ENCODE measurements at regions not wholly inside any gene's neighbourhood (a gene's known extent, or its start where the extent isn't known, plus 50 kb on each side); places are given as distances from the start of the nearest gene placed in this dataset.
A peak's percentile ranks its signal among the peaks of the same experiment; 100 is the strongest.

- Histone ChIP-seq H3K4me3 (no peak overlapping the region), H3K27me3 (no peaks in the 10 kb centered on the region), H3K27ac (no peak overlapping the region), H3K4me1 (peaks cover 4 to 16% (median 12%) of the 10 kb centered on the region in 4 donors), H3K9me3 (no peaks in the 10 kb centered on the region), H3K36me3 (no peaks in the 10 kb centered on the region)
- ATAC-seq (ENCODE audit: low FRiP score in 2 of 2), result no peak
- TF ChIP-seq CTCF (IDR thresholded peaks at IDR 0.05) (no peak), EP300 (IDR thresholded peaks at IDR 0.05) (no peak), POLR2A (IDR thresholded peaks at IDR 0.05) (no peak), POLR2AphosphoS5 (IDR thresholded peaks at IDR 0.05) (no peak)
- DNase-seq, result no peak
These were observed 215.1 kb upstream of the CNR1 start for GRCh38 chr6:88381289-88381642.

- 70 to 76% methylated on average over 4 of the region's 4 CpGs for WGBS, 2 donors
- Histone ChIP-seq H3K27me3 (no peaks in the 10 kb centered on the region), H3K27ac (no peak overlapping the region), H3K4me3 (no peak overlapping the region), H3K36me3 (no peaks in the 10 kb centered on the region), H3K4me1 (peaks cover 4 to 16% (median 12%) of the 10 kb centered on the region in 4 donors), H3K9me3 (no peaks in the 10 kb centered on the region)
- peak in 1 of 2 donors; percentile 32 for ATAC-seq (ENCODE audit: low FRiP score in 2 of 2)
- no peak for DNase-seq
- TF ChIP-seq POLR2AphosphoS5 (IDR thresholded peaks at IDR 0.05), result no peak
- no peak for TF ChIP-seq POLR2A (IDR thresholded peaks at IDR 0.05)
- no peak for TF ChIP-seq CTCF (IDR thresholded peaks at IDR 0.05)
- no peak for TF ChIP-seq EP300 (IDR thresholded peaks at IDR 0.05)
These were observed 214.6 kb upstream of the CNR1 start for GRCh38 chr6:88380618-88381288.

- Histone ChIP-seq H3K36me3 (no peaks in the 10 kb centered on the region), H3K27ac (no peak overlapping the region), H3K4me1 (peaks cover 4 to 16% (median 12%) of the 10 kb centered on the region in 4 donors), H3K4me3 (no peak overlapping the region), H3K27me3 (no peaks in the 10 kb centered on the region), H3K9me3 (no peaks in the 10 kb centered on the region)
- DNase-seq (peak in 1 of 2 donors; percentile 23), ATAC-seq (ENCODE audit: low FRiP score in 2 of 2) (peak; percentile 34 to 80)
- TF ChIP-seq EP300 (IDR thresholded peaks at IDR 0.05), result no peak
- TF ChIP-seq CTCF (IDR thresholded peaks at IDR 0.05), result no peak
- no peak for TF ChIP-seq POLR2A (IDR thresholded peaks at IDR 0.05)
- no peak for TF ChIP-seq POLR2AphosphoS5 (IDR thresholded peaks at IDR 0.05)
- 13 to 23% methylated on average over 2 of the region's 2 CpGs for WGBS, 2 donors
These were observed 213.9 kb upstream of the CNR1 start for GRCh38 chr6:88380083-88380482.

GRCh38 chr6:88378639-88379038 lies 212.5 kb upstream of the CNR1 start:
- TF ChIP-seq POLR2A (IDR thresholded peaks at IDR 0.05), result no peak
- TF ChIP-seq EP300 (IDR thresholded peaks at IDR 0.05), result no peak
- TF ChIP-seq CTCF (IDR thresholded peaks at IDR 0.05), result no peak
- TF ChIP-seq POLR2AphosphoS5 (IDR thresholded peaks at IDR 0.05), result no peak
- Histone ChIP-seq H3K36me3 (no peaks in the 10 kb centered on the region), H3K4me3 (no peak overlapping the region), H3K27ac (no peak overlapping the region), H3K9me3 (no peaks in the 10 kb centered on the region), H3K4me1 (peaks cover 4 to 16% (median 12%) of the 10 kb centered on the region in 4 donors), H3K27me3 (no peaks in the 10 kb centered on the region)
- DNase-seq, result no peak
- ATAC-seq (ENCODE audit: low FRiP score in 2 of 2), result no peak
- 78 to 92% methylated on average over 4 of the region's 4 CpGs for WGBS, 2 donors

- Histone ChIP-seq H3K4me1 (peaks cover 4 to 16% (median 12%) of the 10 kb centered on the region in 4 donors), H3K27me3 (no peaks in the 10 kb centered on the region), H3K27ac (no peak overlapping the region), H3K4me3 (no peak overlapping the region), H3K36me3 (no peaks in the 10 kb centered on the region), H3K9me3 (no peaks in the 10 kb centered on the region)
- DNase-seq, result no peak
- 76 to 79% methylated on average over 8 of the region's 8 CpGs for WGBS, 2 donors
- ATAC-seq (ENCODE audit: low FRiP score in 2 of 2), result no peak
- TF ChIP-seq CTCF (IDR thresholded peaks at IDR 0.05) (no peak), POLR2AphosphoS5 (IDR thresholded peaks at IDR 0.05) (no peak), EP300 (IDR thresholded peaks at IDR 0.05) (no peak), POLR2A (IDR thresholded peaks at IDR 0.05) (no peak)
These were observed 211.9 kb upstream of the CNR1 start for GRCh38 chr6:88377976-88378568.

All from upper lobe of left lung (tissue), 6 donors.